K562 (cell line): ENCODE measurements at regions not wholly inside any gene's neighbourhood (a gene's known extent, or its start where the extent isn't known, plus 50 kb on each side); places are given as distances from the start of the nearest gene placed in this dataset.

Experiments used
- ATAC-seq: fragments of 200-7000 bp; cut with Tn5 transposase; 3 replicates; pipeline ENCODE4 v1.9.1; 2020; ENCODE audit warnings: moderate library complexity
- BruUV-seq: library from RNA; stranded (reverse); fragments of 400-500 nt; replicated peaks from 2 replicates; lab custom pipeline; 2021; lab: Mats Ljungman, UMichigan
- CTCF ChIA-PET: fragments of 300-600 bp; formaldehyde crosslinking; extraction: SDS; loops from one replicate; lab custom pipeline; 2021; ENCODE audit warnings: low intra/inter-chr PET ratio; lab: Yijun Ruan, JAX
- POLR2A ChIA-PET: fragments of 300-600, 350-650 bp; sonication (Branson Sonifier 250); formaldehyde crosslinking; extraction: SDS; loops from one replicate; lab custom pipeline; 2021; ENCODE audit warnings: antibody characterized with exemption, inconsistent platforms; lab: Yijun Ruan, JAX
- DNase-seq, 4 experiments: peaks; one replicate each; pipeline versions ENCODE4 v3.0.0 to v3.0.0-alpha.2; 2011 to 2018; ENCODE audit warnings: low spot score in 3 of 4, mixed read lengths in 3 of 4; ENCODE audit errors: extremely low read depth in 1 of 4
- FAIRE-seq: peaks from 2 replicates; lab custom pipeline; 2011; peaks lifted over from hg19 to GRCh38; lab: Jason Lieb, UNC
- H2AFZ ChIP-seq: 2 replicates; pipeline ENCODE4 v1.6.0; 2011; ENCODE audit warnings: low read depth, low read length, control low read depth, inconsistent platforms
- H3K27ac ChIP-seq: fragments of 200-600 bp; 3 replicates; pipeline ENCODE4 v1.8.0; 2011; ENCODE audit warnings: low read depth, mild to moderate bottlenecking, control low read depth, inconsistent platforms, low read length, moderate library complexity, mixed read lengths; ENCODE audit errors: extremely low read depth
- H3K27me3 ChIP-seq, 2 experiments: fragments of 300-600 bp in 1 of 2; 2 replicates in 1 of 2; 3 replicates in 1 of 2; pipeline versions ENCODE4 v1.6.0 to v1.8.0; 2011; ENCODE audit warnings: inconsistent platforms in 2 of 2, low read length in 2 of 2, mild to moderate bottlenecking in 1 of 2, mixed read lengths in 1 of 2, moderate library complexity in 1 of 2; ENCODE audit not compliant: control insufficient read depth in 2 of 2, insufficient read depth in 2 of 2
- H3K36me3 ChIP-seq: fragments of 300-600 bp; 3 replicates; pipeline ENCODE4 v1.8.0; 2011; ENCODE audit warnings: mild to moderate bottlenecking, low read length, inconsistent platforms; ENCODE audit not compliant: control insufficient read depth, insufficient read depth
- H3K4me1 ChIP-seq, 2 experiments: fragments of 200-600 bp in 1 of 2; replicated peaks in 1 of 2; 2 replicates in 1 of 2; 3 replicates in 1 of 2; pipeline versions ENCODE4 v1.5.1 to v1.8.0; 2011; ENCODE audit warnings: inconsistent platforms in 2 of 2, low read length in 2 of 2, mild to moderate bottlenecking in 1 of 2, mixed read lengths in 1 of 2, moderate library complexity in 1 of 2; ENCODE audit not compliant: control insufficient read depth in 2 of 2, insufficient read depth in 2 of 2
- H3K4me2 ChIP-seq: 2 replicates; pipeline ENCODE4 v1.6.1; 2011; ENCODE audit warnings: low read length, control low read depth, inconsistent platforms, mixed read lengths; ENCODE audit not compliant: insufficient read depth
- H3K4me3 ChIP-seq: fragments of 200-600 bp; sonication (generic), shearing (Covaris generic); 2 replicates; pipeline ENCODE4 v1.5.1; 2016; ENCODE audit warnings: control low read depth, inconsistent platforms
- H3K79me2 ChIP-seq: fragments of 200-600 bp; 3 replicates; pipeline ENCODE4 v1.8.0; 2011; ENCODE audit warnings: low read length, inconsistent platforms; ENCODE audit not compliant: control insufficient read depth, insufficient read depth
- H3K9ac ChIP-seq, 2 experiments: 2 replicates each; pipeline versions ENCODE4 v1.6.0 to v1.6.1; 2011; ENCODE audit warnings: low read depth in 2 of 2, low read length in 2 of 2, control low read depth in 1 of 2, inconsistent platforms in 1 of 2, mild to moderate bottlenecking in 1 of 2, mixed read lengths in 1 of 2; ENCODE audit not compliant: insufficient read depth in 1 of 2
- H3K9me1 ChIP-seq: one replicate; pipeline ENCODE4 v1.6.0; 2011; ENCODE audit warnings: inconsistent platforms, mild to moderate bottlenecking, low read length, moderate library complexity; ENCODE audit not compliant: control insufficient read depth, insufficient read depth
- H3K9me3 ChIP-seq: replicated peaks from 2 replicates; pipeline ENCODE4 v1.5.1; 2011; ENCODE audit warnings: low read depth, low read length, inconsistent platforms; ENCODE audit not compliant: control insufficient read depth, insufficient read depth
- H4K20me1 ChIP-seq: replicated peaks from 2 replicates; pipeline ENCODE4 v1.6.1; 2011; ENCODE audit warnings: low read length, inconsistent platforms, mixed read lengths; ENCODE audit not compliant: control insufficient read depth, insufficient read depth
- HEY1 ChIP-seq: fragments of 250-450 bp; sonication (Bioruptor Pico); IDR thresholded peaks from 2 replicates; pipeline ENCODE4 v1.5.0; 2020; ENCODE audit warnings: mild to moderate bottlenecking, moderate library complexity, borderline replicate concordance
- IRF2 ChIP-seq: sonication (generic); formaldehyde crosslinking; IDR thresholded peaks from 2 replicates; pipeline ENCODE4 v1.8.1; 2022; ENCODE audit warnings: mild to moderate bottlenecking, missing genetic modification reagents
- RBM15 ChIP-seq: fragments of 200-400 bp; formaldehyde crosslinking; IDR thresholded peaks from 2 replicates; pipeline ENCODE4 v1.6.1; 2018; ENCODE audit warnings: mild to moderate bottlenecking, low read length, moderate library complexity; ENCODE audit not compliant: insufficient read depth
- ZNF184 ChIP-seq: sonication (generic); formaldehyde crosslinking; IDR thresholded peaks from 2 replicates; pipeline ENCODE4 v1.5.0; 2020; ENCODE audit warnings: missing genetic modification reagents
- WGBS: fragments of 100-300 bp; shearing (Covaris generic); methylation state at CpG from one replicate; pipeline ENCODE4 v1.1.6; 2016; ENCODE audit warnings: low coverage, mixed read lengths; ENCODE audit not compliant: insufficient coverage; ENCODE audit errors: missing lambda C conversion rate; 5-methylcytosine and 5-hydroxymethylcytosine counted together
- in situ Hi-C: fragments of 300-500 bp; cut with MboI; formaldehyde crosslinking; loops from 4 replicates; pipeline ENCODE4 v1.15.0; 2018; ENCODE audit warnings: inconsistent platforms, mixed read lengths
- intact Hi-C: fragments of 100-400 bp; cut with micrococcal nuclease; formaldehyde crosslinking; loops from 2 replicates; pipeline ENCODE4 v1.14.2; 2022

DNA sequence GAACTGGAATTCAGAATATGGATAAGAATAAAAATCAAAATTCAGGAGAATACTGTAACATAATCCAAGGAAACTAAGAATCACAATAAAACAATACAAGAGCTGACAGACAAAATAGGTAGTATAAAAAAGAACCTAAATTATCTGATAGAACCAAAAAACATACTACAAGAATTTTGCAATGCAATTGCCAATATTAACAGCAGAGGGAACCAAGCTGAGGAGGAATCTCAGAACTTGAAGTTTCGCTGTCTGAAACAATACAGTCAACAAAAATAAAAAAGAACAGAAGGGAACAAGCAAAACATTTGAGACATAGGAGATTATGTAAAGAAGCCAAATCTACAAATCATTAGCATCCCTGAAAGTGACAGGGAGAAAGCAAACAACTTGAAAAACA, 84.1 kb upstream of the GALNT13 start:
- no peak overlapping the region for H3K27ac ChIP-seq
- intact Hi-C loops: no loop called here
- no peak for TF ChIP-seq HEY1 (CRISPR knock-in tag)
- no peaks in the 10 kb centered on the region for H3K79me2 ChIP-seq
- DNase-seq (no peak), ATAC-seq (no peak), FAIRE-seq (no peak)
- H3K9me1 ChIP-seq: no peaks in the 10 kb centered on the region
- WGBS: 0% methylated on average over 1 of the region's 1 CpG
- no peaks in the 10 kb centered on the region for H3K27me3 ChIP-seq
- no peaks in the 10 kb centered on the region for H3K4me1 ChIP-seq
- no peaks in the 10 kb centered on the region; the same call in none of the 2 replicates for H3K9me3 ChIP-seq
- no peaks in the 10 kb centered on the region for H3K36me3 ChIP-seq
- POLR2A ChIA-PET: no interaction called here
- CTCF ChIA-PET: no interaction called here
- in situ Hi-C loops: no loop called here
- no peak overlapping the region for H3K4me2 ChIP-seq
- H4K20me1 ChIP-seq: no peaks in the 10 kb centered on the region
- no TSS peak for BruUV-seq
- H3K4me3 ChIP-seq: no peak overlapping the region
- H2AFZ ChIP-seq: no peak overlapping the region
- H3K9ac ChIP-seq: no peak overlapping the region

DNA sequence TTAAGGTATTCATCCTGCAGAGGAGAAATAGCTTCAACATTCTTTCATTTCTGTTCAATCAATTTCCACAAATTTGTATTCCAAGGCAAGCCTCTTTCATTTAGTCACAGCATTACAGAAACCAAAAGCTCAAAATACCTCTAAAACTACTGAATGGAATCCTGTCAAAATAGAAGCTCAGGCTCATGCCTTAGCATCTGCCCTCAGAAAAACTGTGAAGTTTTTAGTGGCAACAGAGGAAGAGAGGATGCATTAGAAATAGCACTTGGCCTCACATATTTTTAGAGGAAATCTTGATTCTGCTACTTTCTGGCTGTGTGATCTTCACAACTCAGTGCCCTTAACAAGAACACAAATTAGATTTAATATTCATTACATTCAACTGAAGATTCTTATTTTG, 69.1 kb upstream of the GALNT13 start:
- H3K4me2 ChIP-seq: no peak overlapping the region
- no peaks in the 10 kb centered on the region for H3K27me3 ChIP-seq
- ChIA-PET POLR2A (no interaction called here), CTCF (no interaction called here)
- no peak overlapping the region for H3K4me3 ChIP-seq
- DNase-seq: no peak
- ATAC-seq: no peak
- intact Hi-C loops (no loop called here), in situ Hi-C loops (no loop called here)
- H3K9ac ChIP-seq: no peak overlapping the region
- no peak overlapping the region for H2AFZ ChIP-seq
- no peaks in the 10 kb centered on the region for H3K79me2 ChIP-seq
- H4K20me1 ChIP-seq: no peaks in the 10 kb centered on the region
- H3K9me3 ChIP-seq: no peaks in the 10 kb centered on the region
- BruUV-seq: no TSS peak
- H3K27ac ChIP-seq: no peak overlapping the region
- H3K36me3 ChIP-seq: no peaks in the 10 kb centered on the region
- TF ChIP-seq IRF2 (CRISPR knock-in tag) (no peak), RBM15 (no peak), ZNF184 (no peak)
- H3K4me1 ChIP-seq: no peaks in the 10 kb centered on the region
- FAIRE-seq: no peak
- no peaks in the 10 kb centered on the region for H3K9me1 ChIP-seq
